HS-27A (cell line): ENCODE measurements at regions not wholly inside any gene's neighbourhood (a gene's known extent, or its start where the extent isn't known, plus 50 kb on each side); places are given as distances from the start of the nearest gene placed in this dataset.

ENCODE experiments used
- DNase-seq: peaks from one replicate; pipeline ENCODE4 v3.0.0-alpha.2; 2012; ENCODE audit warnings: low read depth, missing footprints

- DNase-seq: no peak
These were observed 193.7 kb downstream of the ERMARD start for GRCh38 chr6:169945117-169945516.

DNA sequence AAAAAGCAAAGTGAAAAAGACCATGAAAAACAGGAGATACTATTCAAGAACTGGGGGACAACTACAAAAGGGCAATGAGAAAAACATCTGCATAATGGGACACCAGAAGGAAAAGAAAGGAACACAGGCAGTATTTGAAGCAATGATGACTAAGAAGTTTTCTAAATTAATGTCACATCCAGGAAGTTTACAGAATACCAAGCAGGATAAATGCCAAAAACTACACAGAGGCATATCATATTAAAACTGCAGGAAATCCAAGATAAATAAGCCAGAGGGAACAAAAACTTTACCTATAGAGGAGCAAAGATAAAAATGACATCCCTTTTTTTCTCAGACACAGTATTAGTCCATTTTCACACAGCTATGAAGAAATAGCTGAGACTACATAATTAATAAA, 193.0 kb downstream of the ERMARD start:
- DNase-seq: no peak

GRCh38 chr6:169944061-169944337, 192.6 kb downstream of the ERMARD start:
- DNase-seq: no peak

DNA sequence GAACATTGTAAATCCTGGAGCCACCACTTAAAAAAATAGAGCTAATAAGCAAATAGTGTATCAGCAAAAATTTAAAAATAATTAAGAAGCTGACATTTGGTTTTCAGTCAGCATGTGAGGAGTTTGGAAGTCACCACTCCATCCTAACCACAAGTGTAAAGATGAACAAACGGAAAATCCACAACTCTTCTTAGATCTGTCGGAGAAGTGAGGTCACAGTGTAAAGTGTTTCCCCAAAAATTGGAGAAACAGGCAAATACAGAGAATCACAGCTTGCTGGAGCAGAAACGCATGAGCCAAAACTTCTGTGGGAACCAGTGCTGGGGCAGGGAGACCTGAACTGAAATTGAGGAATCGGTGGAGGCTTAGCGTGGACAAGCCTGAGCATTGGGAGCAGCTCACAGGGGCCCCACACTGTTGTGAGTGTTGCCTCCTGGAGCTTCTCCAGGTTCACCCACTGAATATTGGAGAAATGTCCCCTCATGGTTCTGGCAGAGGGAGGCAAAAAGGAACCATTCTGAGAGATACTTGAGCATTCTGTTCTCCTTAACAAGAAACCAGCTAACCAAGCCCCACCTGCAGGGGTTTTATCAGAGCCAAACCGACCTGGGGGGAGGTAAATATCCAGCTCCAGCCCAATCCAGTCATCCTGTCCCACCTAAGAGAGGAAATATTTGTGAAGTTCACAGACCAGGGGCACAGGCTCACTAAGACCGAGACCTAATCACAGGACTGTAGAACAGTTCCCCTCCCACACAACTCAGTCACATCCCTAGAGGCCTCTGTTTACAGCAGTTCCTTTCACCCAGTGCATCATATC, 192.0 kb downstream of the ERMARD start:
- DNase-seq: no peak

GRCh38 chr6:169942173-169942572, 190.8 kb downstream of the ERMARD start:
- DNase-seq: no peak

GRCh38 chr6:169940481-169941271, 189.3 kb downstream of the ERMARD start:
- no peak for DNase-seq

DNA sequence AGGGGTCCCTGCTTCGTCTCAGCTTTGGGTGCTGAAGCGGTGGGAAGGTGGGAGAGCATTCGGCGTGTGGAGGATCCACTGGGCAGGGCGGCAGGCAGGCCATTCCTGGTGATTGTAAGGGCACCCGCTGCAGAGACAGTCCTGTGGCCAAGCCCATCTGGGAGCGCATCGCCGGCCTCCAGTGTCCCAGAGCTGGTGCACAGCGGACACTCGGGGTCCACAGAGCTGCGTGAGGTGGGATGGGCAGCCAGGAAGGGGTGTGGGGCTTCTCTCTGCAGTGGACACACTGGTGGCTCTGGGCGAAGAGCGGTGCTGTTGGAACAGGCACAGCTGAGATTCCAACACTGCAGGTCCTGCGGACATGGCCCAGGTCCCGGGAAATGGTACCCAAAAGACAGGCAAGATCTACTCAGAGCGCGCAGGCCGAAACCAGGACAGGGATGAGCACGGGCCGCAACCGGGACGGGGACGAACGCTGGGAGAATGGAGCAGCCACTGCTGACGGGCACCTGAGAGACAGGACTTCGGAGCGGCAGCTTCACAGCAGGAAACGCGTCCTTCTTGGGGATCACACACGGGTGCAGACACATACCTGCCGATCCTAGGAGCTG, 188.2 kb downstream of the ERMARD start:
- no peak for DNase-seq

- DNase-seq: no peak
These were observed 187.3 kb downstream of the ERMARD start for GRCh38 chr6:169938731-169939130.

- DNase-seq: no peak
These were observed 186.9 kb downstream of the ERMARD start for GRCh38 chr6:169938262-169938701.

GRCh38 chr6:169937389-169938261, 186.2 kb downstream of the ERMARD start:
- no peak for DNase-seq

DNA sequence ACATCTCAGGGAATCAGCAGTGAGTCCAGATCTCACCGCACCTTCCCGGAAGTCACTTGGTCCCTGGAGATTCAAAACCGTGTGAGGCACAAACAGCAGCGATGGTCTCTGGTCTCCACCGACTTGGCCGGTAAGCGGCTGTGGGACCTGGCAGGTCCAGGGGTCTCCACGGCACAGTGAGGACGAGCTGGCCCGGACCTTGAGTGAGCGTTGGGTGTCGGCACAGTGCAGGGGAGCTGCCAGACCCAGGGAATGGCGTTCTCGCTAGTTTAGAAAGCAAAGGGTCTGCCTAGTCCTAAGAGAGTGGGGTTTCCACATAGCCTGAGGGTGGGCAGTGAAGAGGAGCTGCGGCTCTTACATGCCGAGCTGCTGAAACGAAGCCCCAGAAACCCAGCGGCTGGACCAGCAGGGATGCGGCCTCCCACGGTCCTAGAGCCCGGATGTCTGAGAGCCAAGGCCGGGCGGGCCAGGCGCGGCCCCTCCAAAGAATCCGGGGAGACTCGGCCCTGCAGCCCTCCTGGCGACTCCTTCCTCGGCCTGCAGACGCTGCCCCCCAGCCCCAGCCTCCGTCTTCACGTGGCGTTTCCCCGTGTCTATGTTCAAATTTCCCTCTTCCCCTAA, 185.0 kb downstream of the ERMARD start:
- DNase-seq: no peak

DNA sequence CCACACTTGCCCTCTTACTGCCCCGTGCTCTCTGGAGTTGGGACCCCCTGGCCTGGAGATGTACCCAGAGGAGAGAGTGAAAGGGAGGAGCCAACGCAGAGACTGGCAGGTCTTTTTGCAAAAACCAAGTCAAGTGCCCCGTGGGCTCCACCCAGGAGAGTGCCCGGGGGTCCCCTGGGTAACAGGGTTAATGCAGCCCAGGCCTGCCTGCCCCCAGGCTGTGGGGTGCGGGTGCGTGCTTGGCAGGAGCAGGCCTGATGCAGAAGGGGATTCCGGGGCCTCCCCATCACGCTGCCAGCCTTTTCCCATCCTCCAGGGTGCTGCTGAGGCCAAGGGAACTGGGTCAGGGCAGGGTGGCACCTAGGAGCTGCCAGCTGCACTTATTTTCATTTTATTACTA, 184.4 kb downstream of the ERMARD start:
- DNase-seq: no peak

- no peak for DNase-seq
These were observed 183.9 kb downstream of the ERMARD start for GRCh38 chr6:169935348-169935718.

GRCh38 chr6:169934699-169935347, 183.4 kb downstream of the ERMARD start:
- no peak for DNase-seq

DNA sequence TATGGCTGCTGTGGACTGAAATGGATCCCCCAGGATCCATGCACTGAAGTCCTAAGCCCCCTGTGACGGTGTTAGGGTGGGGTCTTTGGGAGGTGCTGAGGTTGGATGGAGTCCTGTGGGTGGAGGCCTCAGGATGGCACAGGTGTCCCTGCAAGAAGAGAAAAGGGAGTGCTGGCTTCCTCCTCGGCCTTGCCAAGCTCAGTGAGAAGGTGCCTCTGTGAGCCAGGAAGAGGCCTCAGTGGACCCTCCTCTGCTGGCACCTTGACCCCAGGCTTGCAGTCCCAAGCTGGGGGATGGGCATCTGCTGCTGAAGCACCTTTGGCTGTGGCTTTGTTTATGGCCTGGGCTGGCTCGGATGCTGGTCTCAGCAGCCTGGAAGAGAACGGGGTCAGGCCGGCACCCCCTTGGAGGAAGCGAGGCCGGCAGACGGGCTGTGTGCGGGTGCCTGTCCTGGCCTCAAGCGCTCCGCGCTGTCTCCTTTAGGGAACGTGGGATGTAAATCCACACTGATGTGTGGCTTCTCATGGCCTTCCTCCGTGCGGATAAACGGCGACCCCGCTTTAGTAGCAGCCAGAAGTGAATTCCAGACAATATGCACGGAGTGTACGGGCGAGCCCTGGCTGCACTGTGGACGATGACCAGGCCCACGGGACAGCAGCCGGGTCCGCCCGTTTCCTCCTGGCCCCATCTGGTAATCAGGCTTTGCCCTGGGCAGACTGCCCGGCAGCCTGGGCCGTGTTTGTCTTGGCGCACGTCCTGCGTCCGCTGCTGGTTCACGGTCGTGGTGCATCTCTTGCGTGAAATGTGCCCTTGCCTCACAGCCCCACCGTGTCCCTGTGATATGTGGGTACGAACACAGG, 182.6 kb downstream of the ERMARD start:
- DNase-seq: no peak

GRCh38 chr6:169933251-169933821, 181.9 kb downstream of the ERMARD start:
- DNase-seq: no peak

DNA sequence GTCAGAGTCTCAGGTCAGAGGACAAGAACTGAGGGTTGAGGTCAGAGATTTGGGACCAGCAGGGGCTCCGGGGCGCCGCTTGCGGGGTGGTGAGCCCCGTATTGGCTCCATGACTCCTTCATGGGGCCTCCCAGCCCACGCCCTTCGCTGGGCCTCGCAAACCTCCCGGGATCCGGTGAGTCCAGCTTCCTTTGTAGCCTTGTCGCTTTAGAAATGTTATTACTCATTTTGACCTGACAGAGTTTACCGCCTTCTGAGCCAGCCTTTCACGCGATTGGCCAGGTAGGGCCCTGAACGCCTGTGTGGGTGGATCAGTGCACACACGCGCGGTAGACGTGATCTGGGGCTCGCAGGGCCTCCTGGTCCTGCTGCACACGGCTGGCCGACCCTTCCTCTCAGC, 181.1 kb downstream of the ERMARD start:
- no peak for DNase-seq

- no peak for DNase-seq
These were observed 179.8 kb downstream of the ERMARD start for GRCh38 chr6:169931261-169931660.

GRCh38 chr6:169930799-169931198, 179.4 kb downstream of the ERMARD start:
- DNase-seq: no peak

DNA sequence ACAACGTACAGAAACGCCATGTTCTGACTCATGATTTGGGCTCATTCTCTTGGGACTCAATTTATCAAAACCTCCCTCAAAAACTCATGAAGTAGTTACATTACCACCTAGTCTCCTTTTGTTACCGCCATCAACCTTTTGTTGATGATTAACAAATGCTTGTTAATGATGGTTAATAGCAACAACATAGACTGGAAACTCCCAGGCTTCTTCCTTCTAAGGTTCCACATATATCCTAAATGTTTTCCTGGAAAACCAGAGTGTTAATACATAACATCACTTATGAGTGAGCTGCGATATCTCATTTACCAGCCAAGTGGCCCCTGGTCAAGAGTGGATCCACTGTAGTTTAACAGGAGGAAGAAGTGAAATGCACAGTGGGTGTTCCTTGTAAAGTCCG, 176.3 kb downstream of the ERMARD start:
- DNase-seq: no peak
